Right cardiac atrium (tissue), 5 donors: ENCODE measurements at regions not wholly inside any gene's neighbourhood (a gene's known extent, or its start where the extent isn't known, plus 50 kb on each side); places are given as distances from the start of the nearest gene placed in this dataset.

Source experiments
- ATAC-seq, 2 donors: fragments of 200-7000 bp; cut with Tn5 transposase; one replicate each; pipeline versions ENCODE4 v1.8.0 to v1.9.1; 2020; ENCODE audit warnings: moderate library complexity in 2 of 2, mild to moderate bottlenecking in 1 of 2
- DNase-seq, 3 donors: peaks; one replicate each; pipeline ENCODE4 v3.0.0-alpha.2; 2020
- H3K27ac ChIP-seq: one replicate; pipeline ENCODE4 v1.5.1; 2013; ENCODE audit warnings: mild to moderate bottlenecking, low read length, control low read depth, moderate library complexity
- H3K27me3 ChIP-seq: one replicate; pipeline ENCODE4 v1.6.1; 2013; ENCODE audit not compliant: control insufficient read depth, insufficient read depth
- H3K4me1 ChIP-seq: one replicate; pipeline ENCODE4 v1.6.1; 2013; ENCODE audit warnings: low read length; ENCODE audit not compliant: control insufficient read depth, insufficient read depth
- H3K4me3 ChIP-seq: one replicate; pipeline ENCODE4 v1.5.1; 2013; ENCODE audit warnings: low read length, control low read depth
- H3K9me3 ChIP-seq: one replicate; pipeline ENCODE4 v1.6.1; 2013; ENCODE audit warnings: low read length; ENCODE audit not compliant: control insufficient read depth
- WGBS: extraction: QIAGEN DNeasy Blood & Tissue Kit; methylation state at CpG from one replicate; pipeline ENCODE4 v1.1.7; 2013; 5-methylcytosine and 5-hydroxymethylcytosine counted together
- intact Hi-C, 4 donors: fragments of 100-400 bp; cut with DNase I; formaldehyde crosslinking; loops; one replicate each; pipeline versions ENCODE4 v1.11.0 to v1.14.0; 2022 to 2023
- donor health status: healthy with polysubstance abuse.
- donor health status: DM: no; HTN: yes; CAD: no.
- donor health status: DM: no; HTN: no; CAD: no.
- donor health status: DM: no; HTN: yes; CAD: no; lungs with severe emphysema.
- donor health status: DM: yes; HTN: yes; CAD: no.

DNA sequence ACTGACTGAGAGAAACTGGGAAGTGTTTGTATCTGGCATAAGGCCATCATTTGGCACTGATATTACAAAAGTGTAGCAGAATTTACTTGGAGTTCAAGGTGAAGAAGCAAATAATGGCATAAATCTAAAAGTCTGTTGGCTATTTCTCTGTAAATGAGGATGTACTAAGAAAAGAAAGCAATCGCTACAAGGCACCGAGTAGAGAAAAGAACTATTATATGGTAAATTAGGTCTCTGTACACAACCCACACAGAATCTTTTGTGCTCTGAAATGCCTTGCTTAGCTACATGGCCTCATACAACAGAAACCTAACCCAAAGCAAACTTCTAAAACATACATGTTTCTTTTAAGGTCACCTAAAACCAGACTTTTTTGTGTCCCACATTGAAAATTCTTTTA is 290.1 kb upstream of the WWC1 start:
- Histone ChIP-seq H3K4me3 (no peak overlapping the region), H3K9me3 (no peaks in the 10 kb centered on the region), H3K4me1 (peaks cover 6% of the 10 kb centered on the region), H3K27ac (no peak overlapping the region), H3K27me3 (no peaks in the 10 kb centered on the region)
- 89% methylated on average over 2 of the region's 2 CpGs for WGBS
- DNase-seq (no peak), ATAC-seq (no peak)
- intact Hi-C loops: no loop called here

DNA sequence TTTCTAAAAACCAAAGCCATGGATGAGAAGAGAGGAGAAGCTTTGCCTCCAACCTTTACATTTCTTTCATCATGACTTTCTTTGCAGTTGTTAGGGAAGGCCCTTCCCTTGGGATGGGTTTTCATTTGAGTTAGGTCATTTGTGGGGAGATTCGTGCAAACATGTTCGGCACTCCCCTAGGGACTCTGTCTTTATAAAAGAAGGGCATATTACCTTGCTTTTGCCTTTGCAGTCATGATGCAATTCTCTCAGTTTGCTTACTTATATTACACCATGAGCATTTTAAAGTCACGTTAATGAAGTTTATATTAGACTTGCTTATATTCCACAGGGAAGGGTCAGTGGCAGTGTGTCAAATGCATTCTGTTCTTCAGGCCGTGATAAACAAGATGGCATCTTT is 289.3 kb upstream of the WWC1 start:
- Histone ChIP-seq H3K27me3 (no peaks in the 10 kb centered on the region), H3K4me1 (peaks cover 6% of the 10 kb centered on the region), H3K4me3 (no peak overlapping the region), H3K9me3 (no peaks in the 10 kb centered on the region), H3K27ac (no peak overlapping the region)
- 75% methylated on average over 4 of the region's 4 CpGs for WGBS
- intact Hi-C loops: no loop called here
- DNase-seq (no peak), ATAC-seq (no peak)

DNA sequence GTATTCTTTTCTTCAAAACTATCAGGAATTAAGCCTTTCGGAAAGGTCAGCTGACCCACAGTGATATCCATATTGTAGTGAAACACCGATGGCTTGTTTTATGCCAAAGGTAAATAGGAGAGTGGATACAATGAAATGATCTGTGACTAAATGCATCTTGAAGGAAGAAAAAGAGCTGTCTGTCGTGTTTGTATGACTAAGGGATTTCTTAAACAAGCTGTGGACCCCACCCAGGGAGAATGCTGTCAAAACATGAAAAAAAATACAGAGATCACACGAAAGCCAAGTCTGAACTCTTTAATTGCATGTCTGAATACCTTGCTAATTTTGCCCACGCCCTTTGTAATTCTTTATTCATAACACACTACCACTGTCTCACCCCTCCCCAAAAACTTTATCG is 286.4 kb upstream of the WWC1 start:
- Histone ChIP-seq H3K27me3 (no peaks in the 10 kb centered on the region), H3K4me1 (peaks cover 2% of the 10 kb centered on the region), H3K27ac (no peak overlapping the region), H3K9me3 (no peaks in the 10 kb centered on the region), H3K4me3 (no peak overlapping the region)
- no peak for DNase-seq
- ATAC-seq: no peak
- 79% methylated on average over 6 of the region's 6 CpGs for WGBS
- intact Hi-C loops: no loop called here

DNA sequence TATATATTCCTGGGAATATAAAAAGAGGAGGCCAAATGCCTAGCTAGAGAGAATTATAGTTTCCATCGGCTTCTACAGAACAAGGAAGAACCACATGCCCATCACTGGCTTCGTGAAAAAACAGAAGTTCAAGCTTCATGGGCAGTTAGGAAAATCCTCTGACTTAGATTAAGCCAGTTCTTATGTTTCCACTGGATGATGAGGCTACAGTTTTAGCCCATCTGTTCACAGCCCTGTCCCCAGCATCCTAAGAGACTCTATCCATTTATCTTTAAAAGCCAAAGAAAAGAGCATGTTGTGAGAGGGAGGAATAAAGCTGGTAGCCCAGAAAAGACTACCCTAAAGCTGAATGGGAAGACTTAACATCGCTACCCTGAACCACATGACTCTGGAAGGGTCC is 285.5 kb upstream of the WWC1 start:
- H3K9me3 ChIP-seq: no peaks in the 10 kb centered on the region
- peaks cover 2% of the 10 kb centered on the region for H3K4me1 ChIP-seq
- WGBS: 80% methylated on average over 3 of the region's 3 CpGs
- H3K27ac ChIP-seq: peak overlapping the region; percentile 71
- DNase-seq: no peak
- no peak for ATAC-seq
- H3K27me3 ChIP-seq: no peaks in the 10 kb centered on the region
- no peak overlapping the region for H3K4me3 ChIP-seq
- intact Hi-C loops: no loop called here

DNA sequence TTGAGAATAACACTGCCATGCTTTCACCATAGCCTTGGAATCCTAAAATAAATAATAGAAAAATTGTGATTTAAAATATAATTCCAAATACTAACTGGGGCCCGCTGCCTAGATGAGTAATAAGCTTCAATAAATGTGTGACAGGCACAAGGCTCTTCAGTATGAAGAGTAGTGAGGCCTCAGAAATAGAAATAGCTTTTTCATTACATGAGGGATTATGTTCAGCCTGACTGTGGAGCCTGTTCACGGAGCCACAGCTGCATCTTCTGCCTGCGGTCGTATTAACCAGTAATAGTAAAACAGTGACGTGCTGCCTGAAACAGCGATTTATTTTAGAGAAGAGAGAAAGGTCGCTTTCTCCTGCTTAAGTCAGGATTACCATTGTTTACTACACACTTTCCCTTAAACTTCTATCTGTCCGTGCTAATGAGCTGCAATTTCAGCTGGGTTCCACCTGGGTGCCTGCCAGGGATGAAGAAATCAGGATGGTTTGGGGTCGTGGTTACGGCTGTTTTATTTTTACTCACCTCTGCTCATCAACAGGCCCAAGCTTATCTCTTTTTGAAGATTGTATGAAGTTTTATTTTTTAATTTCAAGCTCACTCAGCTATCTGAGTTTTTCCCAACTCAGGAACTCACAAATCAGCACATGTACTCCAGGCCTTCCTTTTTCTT is 284.9 kb upstream of the WWC1 start:
- intact Hi-C loops: no loop called here
- Histone ChIP-seq H3K4me3 (no peak overlapping the region), H3K27me3 (no peaks in the 10 kb centered on the region), H3K4me1 (no peaks in the 10 kb centered on the region), H3K27ac (peak overlapping the region; percentile 95), H3K9me3 (no peaks in the 10 kb centered on the region)
- 32% methylated on average over 10 of the region's 10 CpGs for WGBS
- ATAC-seq: peak; percentile 61 to 68
- peak in 2 of 3 donors; percentile 16 to 42 for DNase-seq

DNA sequence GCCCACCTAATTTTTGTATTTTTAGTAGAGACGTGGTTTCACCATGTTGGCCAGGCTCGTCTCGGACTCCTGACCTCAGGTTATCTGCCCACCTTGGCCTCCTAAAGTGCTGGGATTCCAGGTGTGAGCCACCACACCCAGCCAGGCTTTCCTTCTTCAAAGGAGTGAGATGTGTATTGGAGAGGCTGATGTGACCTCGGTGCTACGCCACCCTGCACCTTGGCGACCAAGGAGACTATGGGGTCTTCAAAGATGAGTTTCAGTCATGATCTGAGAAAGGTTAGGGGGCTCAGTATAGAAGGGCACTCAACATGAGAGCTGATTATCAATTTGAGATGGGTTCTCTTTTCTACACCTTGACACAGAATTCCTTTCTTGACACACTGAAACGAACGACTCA is 284.2 kb upstream of the WWC1 start:
- no peaks in the 10 kb centered on the region for H3K9me3 ChIP-seq
- H3K27me3 ChIP-seq: no peaks in the 10 kb centered on the region
- ATAC-seq (no peak), DNase-seq (no peak)
- H3K27ac ChIP-seq: peak overlapping the region; percentile 95
- intact Hi-C loops: no loop called here
- no peak overlapping the region for H3K4me3 ChIP-seq
- WGBS: 77% methylated on average over 8 of the region's 8 CpGs
- no peaks in the 10 kb centered on the region for H3K4me1 ChIP-seq

DNA sequence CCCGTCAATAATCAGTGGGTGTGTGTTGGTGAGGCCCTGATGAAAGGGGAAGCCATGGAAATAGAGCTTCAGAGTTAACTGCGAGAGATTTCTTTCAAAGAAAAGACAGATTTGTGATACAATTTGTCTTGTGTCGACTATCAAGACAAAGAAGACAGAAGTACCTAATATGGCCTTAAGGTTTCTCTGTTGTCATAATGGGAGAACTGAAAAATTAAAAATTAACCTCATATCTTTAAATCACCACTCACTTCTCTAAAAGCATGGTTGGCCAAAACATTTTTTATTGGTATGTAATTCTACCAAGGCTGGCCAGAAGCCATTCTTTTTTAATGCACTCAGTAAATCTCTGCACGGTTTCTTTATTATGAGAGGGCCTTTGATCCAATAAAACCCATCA is 282.9 kb upstream of the WWC1 start:
- no peak overlapping the region for H3K4me3 ChIP-seq
- 84% methylated on average over 4 of the region's 4 CpGs for WGBS
- H3K27ac ChIP-seq: no peak overlapping the region
- no peaks in the 10 kb centered on the region for H3K27me3 ChIP-seq
- no peak for DNase-seq
- intact Hi-C loops: no loop called here
- no peak for ATAC-seq
- H3K9me3 ChIP-seq: no peaks in the 10 kb centered on the region
- H3K4me1 ChIP-seq: no peaks in the 10 kb centered on the region

DNA sequence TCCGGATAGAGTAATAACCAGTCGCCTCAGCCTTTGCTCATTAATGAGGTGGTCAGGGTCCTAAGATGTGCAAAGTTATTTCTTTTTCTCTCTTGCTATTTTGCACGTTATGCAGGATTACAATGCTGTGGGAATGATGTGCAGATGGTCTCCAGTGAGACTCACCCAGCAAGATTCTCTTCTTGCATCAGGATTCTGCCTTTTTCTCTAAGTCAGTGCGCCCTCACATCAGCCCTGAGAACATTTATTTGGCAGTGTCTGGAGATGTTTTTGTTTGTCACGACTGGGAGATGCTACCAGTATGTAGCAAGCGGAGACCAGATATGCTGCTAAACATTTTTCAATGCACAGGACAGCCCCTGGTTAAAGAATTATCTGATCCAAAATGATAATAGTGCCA is 280.3 kb upstream of the WWC1 start:
- Histone ChIP-seq H3K4me1 (no peaks in the 10 kb centered on the region), H3K9me3 (no peaks in the 10 kb centered on the region), H3K4me3 (no peak overlapping the region), H3K27me3 (no peaks in the 10 kb centered on the region), H3K27ac (peak overlapping the region; percentile 25)
- intact Hi-C loops: no loop called here
- ATAC-seq (no peak), DNase-seq (no peak)
- WGBS: 70% methylated on average over 6 of the region's 6 CpGs

DNA sequence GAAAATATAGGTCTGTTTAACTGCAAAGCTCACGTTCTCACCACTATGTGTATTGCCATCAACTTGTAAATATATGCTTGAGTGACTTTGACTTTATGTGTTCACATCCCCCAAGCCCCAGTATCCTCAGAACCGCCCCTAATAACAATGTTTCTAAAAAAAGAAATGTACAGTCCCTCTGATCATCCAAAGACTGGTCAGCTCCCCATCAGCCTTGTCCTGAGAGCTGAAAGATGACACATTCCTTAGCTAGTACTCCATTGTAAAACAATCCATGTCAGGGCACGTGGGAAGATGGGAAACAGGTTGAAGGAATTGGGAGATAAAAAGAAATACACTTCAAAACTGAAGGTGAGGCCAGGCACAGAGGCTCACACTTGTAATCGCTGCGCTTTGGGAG is 279.4 kb upstream of the WWC1 start:
- Histone ChIP-seq H3K9me3 (no peaks in the 10 kb centered on the region), H3K4me1 (no peaks in the 10 kb centered on the region), H3K27ac (peak overlapping the region; percentile 13), H3K4me3 (no peak overlapping the region), H3K27me3 (no peaks in the 10 kb centered on the region)
- DNase-seq (no peak), ATAC-seq (peak in 1 of 2 donors; percentile 38)
- intact Hi-C loops: no loop called here
- WGBS: 63% methylated on average over 5 of the region's 5 CpGs

DNA sequence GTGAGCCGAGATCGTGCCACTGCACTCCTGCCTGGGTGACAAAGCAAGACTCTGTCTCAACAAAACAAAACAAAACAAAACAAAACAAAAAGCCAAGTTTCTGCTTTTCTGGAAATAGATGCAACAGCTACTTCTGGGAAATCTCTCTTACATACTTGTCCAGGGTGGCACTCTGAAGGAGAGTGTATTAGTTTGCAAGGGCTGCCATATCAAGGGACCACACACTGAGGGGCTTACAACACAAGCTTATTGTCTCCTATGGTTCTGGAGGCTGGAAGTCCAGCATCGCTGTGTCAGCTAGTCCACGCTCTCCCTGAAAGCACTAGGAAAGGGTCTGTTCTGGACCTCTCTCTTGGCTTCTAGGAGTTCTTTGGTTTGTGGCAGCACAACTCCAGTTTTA is 277.9 kb upstream of the WWC1 start:
- intact Hi-C loops: no loop called here
- Histone ChIP-seq H3K9me3 (no peaks in the 10 kb centered on the region), H3K27ac (no peak overlapping the region), H3K4me1 (no peaks in the 10 kb centered on the region), H3K4me3 (no peak overlapping the region), H3K27me3 (no peaks in the 10 kb centered on the region)
- 91% methylated on average over 4 of the region's 4 CpGs for WGBS
- ATAC-seq: no peak
- no peak for DNase-seq

DNA sequence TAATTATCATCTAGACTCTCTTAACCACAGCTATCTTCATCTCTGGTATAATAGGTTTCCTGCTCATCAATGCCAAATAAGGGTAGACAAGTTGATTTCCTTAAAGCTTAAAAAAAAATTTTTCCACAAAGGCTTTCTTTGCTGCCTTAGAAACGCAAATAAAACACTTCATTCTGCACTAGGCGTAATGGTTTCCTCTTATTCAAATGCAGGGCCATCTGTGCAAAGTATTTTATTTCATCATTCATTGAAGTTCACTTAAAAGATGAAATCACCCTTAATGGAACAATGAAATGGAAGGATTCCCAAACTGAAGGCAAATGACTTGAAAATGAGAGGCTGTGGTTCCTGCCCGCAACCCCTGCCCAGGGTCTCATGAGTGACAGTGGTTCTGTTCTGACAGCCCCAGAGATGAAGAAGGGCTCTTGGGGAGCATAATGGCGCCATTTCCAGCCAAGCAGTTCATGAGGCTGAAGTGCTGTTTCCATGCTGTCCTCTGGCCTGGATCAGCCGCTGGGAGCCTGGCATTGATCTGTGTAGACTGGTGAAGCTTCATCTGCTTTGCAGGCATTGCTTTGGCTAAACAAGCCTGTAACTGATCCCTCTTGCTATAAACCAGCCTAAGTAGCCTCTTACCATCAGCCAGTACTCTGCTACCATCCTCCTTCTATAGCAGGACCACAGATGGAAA is 276.9 kb upstream of the WWC1 start:
- DNase-seq (no peak), ATAC-seq (no peak)
- Histone ChIP-seq H3K27ac (no peak overlapping the region), H3K9me3 (no peaks in the 10 kb centered on the region), H3K27me3 (no peaks in the 10 kb centered on the region), H3K4me1 (no peaks in the 10 kb centered on the region), H3K4me3 (no peak overlapping the region)
- 84% methylated on average over 5 of the region's 5 CpGs for WGBS
- intact Hi-C loops: no loop called here

DNA sequence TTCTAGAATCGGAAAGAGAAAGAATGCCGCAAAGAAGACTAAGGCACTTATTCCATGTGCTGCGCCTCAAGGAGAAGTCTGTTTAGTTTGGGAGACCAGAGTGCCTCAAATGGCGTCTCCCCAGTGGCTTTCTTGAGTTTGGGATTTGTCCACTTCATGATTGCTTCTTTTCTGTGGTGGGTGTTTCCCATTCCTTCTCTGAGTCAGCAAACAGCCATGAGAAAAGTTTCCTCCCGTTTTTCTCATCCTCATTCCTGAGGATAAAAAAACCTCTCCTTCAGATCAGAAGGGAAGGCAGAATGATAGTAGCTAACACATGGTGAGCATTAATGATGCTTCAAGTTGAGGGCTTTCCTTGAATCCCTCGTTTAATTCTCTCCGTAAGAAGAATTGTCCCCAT is 275.9 kb upstream of the WWC1 start:
- DNase-seq (no peak), ATAC-seq (no peak)
- intact Hi-C loops: no loop called here
- no peaks in the 10 kb centered on the region for H3K9me3 ChIP-seq
- H3K4me3 ChIP-seq: no peak overlapping the region
- no peaks in the 10 kb centered on the region for H3K4me1 ChIP-seq
- no peak overlapping the region for H3K27ac ChIP-seq
- 80% methylated on average over 7 of the region's 7 CpGs for WGBS
- H3K27me3 ChIP-seq: no peaks in the 10 kb centered on the region
